NB4 (cell line): ENCODE measurements at regions not wholly inside any gene's neighbourhood (a gene's known extent, or its start where the extent isn't known, plus 50 kb on each side); places are given as distances from the start of the nearest gene placed in this dataset.
"Not testable (repeated sequence)": the region's sequence is repeated elsewhere in the genome, so short reads cannot be mapped to it uniquely, and the experiment has no call there.

ENCODE experiments used
- CTCF ChIP-seq: IDR thresholded peaks from one replicate; pipeline ENCODE4 v1.5.1; 2012; ENCODE audit warnings: low read depth, low read length
- MAX ChIP-seq: IDR thresholded peaks from 2 replicates; pipeline ENCODE4 v1.6.1; 2011; ENCODE audit warnings: low read depth, low read length

- TF ChIP-seq CTCF, MAX: not testable (repeated sequence)
These were observed 80.9 kb upstream of the SEC22B start for GRCh38 chr1:120257064-120257777.
